Prostate gland (tissue), 2 donors: ENCODE measurements at regions not wholly inside any gene's neighbourhood (a gene's known extent, or its start where the extent isn't known, plus 50 kb on each side); places are given as distances from the start of the nearest gene placed in this dataset.

ENCODE experiments used
- CTCF ChIP-seq, 4 experiments: fragments of 200-600 bp in 2 of 4; fragments of 450-650 bp in 2 of 4; sonication (generic) in 2 of 4; IDR thresholded peaks; 1 replicate in 3 of 4; 2 replicates in 1 of 4; pipeline ENCODE4 v1.5.1; 2016 to 2019; ENCODE audit warnings: antibody characterized with exemption in 4 of 4, mild to moderate bottlenecking in 2 of 4, moderate library complexity in 2 of 4
- POLR2AphosphoS5 ChIP-seq: sonication (generic); formaldehyde crosslinking; IDR thresholded peaks from one replicate; pipeline ENCODE4 v1.6.1; 2017; ENCODE audit warnings: antibody characterized with exemption

GRCh38 chr5:99010294-99010693 lies 81.5 kb upstream of the CHD1 start:
- TF ChIP-seq CTCF (IDR thresholded peaks at IDR 0.05): no peak
- TF ChIP-seq POLR2AphosphoS5: no peak
